Right cardiac atrium (tissue), 5 donors: ENCODE measurements at regions not wholly inside any gene's neighbourhood (a gene's known extent, or its start where the extent isn't known, plus 50 kb on each side); places are given as distances from the start of the nearest gene placed in this dataset.

Experiments used
- ATAC-seq, 2 donors: fragments of 200-7000 bp; cut with Tn5 transposase; one replicate each; pipeline versions ENCODE4 v1.8.0 to v1.9.1; 2020; ENCODE audit warnings: moderate library complexity in 2 of 2, mild to moderate bottlenecking in 1 of 2
- DNase-seq, 3 donors: peaks; one replicate each; pipeline ENCODE4 v3.0.0-alpha.2; 2020
- H3K27ac ChIP-seq: one replicate; pipeline ENCODE4 v1.5.1; 2013; ENCODE audit warnings: mild to moderate bottlenecking, low read length, control low read depth, moderate library complexity
- H3K27me3 ChIP-seq: one replicate; pipeline ENCODE4 v1.6.1; 2013; ENCODE audit not compliant: control insufficient read depth, insufficient read depth
- H3K4me1 ChIP-seq: one replicate; pipeline ENCODE4 v1.6.1; 2013; ENCODE audit warnings: low read length; ENCODE audit not compliant: control insufficient read depth, insufficient read depth
- H3K4me3 ChIP-seq: one replicate; pipeline ENCODE4 v1.5.1; 2013; ENCODE audit warnings: low read length, control low read depth
- H3K9me3 ChIP-seq: one replicate; pipeline ENCODE4 v1.6.1; 2013; ENCODE audit warnings: low read length; ENCODE audit not compliant: control insufficient read depth
- WGBS: extraction: QIAGEN DNeasy Blood & Tissue Kit; methylation state at CpG from one replicate; pipeline ENCODE4 v1.1.7; 2013; 5-methylcytosine and 5-hydroxymethylcytosine counted together
- intact Hi-C, 4 donors: fragments of 100-400 bp; cut with DNase I; formaldehyde crosslinking; loops; one replicate each; pipeline versions ENCODE4 v1.11.0 to v1.14.0; 2022 to 2023
- donor health status: healthy with polysubstance abuse.
- donor health status: DM: no; HTN: yes; CAD: no.
- donor health status: DM: no; HTN: no; CAD: no.
- donor health status: DM: no; HTN: yes; CAD: no; lungs with severe emphysema.
- donor health status: DM: yes; HTN: yes; CAD: no.

DNA sequence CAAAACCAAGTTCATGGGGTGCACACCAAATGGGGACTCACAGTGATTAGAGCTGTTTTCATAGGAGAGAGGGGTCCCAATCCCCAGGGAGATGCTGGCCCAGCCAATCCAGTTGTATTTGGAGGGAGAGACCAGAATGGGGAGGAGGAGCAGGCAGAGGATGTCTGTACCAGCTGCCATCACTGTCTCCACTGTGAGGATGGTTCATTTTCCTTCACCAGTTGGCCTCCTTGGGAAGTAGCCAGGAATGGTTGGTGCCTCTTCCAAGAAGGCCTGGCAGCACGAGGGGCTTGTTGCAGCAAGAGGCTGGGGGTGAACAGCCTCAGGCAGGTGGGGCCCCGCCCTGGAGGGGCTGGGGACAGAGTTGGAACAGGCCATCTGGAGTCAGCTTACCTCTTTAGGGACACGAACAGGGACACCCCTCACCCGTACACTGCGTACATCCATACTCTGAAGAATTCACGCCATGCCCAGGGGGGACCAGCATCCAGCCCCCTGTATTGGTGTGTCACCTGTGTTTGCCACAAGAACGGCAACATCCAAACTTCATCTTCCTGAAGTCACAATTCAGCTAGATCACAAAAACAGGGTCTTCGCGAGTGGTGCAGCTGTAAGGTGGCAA lies 161.7 kb upstream of the ZNF236 start:
- Histone ChIP-seq H3K4me1 (no peaks in the 10 kb centered on the region), H3K9me3 (no peaks in the 10 kb centered on the region), H3K4me3 (no peak overlapping the region), H3K27ac (no peak overlapping the region), H3K27me3 (no peaks in the 10 kb centered on the region)
- intact Hi-C loops, result no loop called here
- no peak for ATAC-seq
- no peak for DNase-seq
- WGBS, result 87% methylated on average over 9 of the region's 9 CpGs

DNA sequence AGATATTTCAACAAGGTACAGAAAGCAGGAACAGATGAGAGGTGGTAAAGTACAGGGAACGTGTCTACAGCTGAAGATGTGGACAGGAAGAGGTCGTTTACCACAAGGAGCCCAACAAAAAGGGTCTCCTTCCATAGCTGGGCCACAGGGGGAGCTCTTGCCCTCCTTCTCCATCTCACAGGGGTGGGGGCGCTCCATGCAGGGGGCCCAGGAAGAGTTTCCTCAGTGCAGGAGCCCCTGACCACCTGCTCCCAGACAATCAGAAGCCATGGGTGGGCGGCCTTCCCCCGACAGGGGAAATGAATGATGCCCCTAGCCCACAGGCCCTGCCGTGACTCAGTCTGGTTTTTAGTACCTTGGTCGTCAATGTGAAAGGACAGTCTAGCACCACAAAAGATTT lies 163.6 kb upstream of the ZNF516 start:
- no peaks in the 10 kb centered on the region for H3K9me3 ChIP-seq

DNA sequence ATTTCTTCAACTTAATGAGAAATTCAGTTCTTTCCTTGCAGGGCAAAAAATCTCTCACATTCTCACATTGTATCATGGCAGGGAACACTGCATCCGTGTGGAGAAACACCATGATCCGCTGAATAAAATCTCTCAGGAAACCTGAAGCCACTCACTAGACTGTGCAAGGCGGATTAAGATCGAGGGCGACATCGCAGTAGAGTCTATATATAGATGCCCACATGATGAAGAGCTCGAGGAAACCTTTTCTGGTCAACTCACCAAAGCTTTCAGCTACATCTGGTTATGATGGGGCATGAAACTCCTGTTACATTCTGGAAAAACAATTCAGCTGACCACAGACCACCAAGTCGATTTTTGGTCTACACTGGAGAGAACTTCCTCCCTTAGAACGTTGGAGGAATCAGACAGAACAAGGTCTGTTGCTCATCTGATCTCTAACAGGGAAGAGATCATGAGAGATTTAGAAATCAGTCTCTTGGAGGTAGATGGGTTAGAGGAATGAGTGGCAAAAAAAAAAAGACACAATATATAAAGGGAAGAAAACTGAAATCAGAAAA lies 162.9 kb upstream of the ZNF516 start:
- intact Hi-C loops, result no loop called here
- no peaks in the 10 kb centered on the region for H3K27me3 ChIP-seq

More for the DNA sequence above, 163.6 kb upstream of the ZNF516 start:
- H3K4me1 ChIP-seq, result no peaks in the 10 kb centered on the region
- intact Hi-C loops, result no loop called here
- no peak overlapping the region for H3K4me3 ChIP-seq
- no peak for ATAC-seq
- no peak overlapping the region for H3K27ac ChIP-seq
- 43% methylated on average over 7 of the region's 7 CpGs for WGBS
- no peaks in the 10 kb centered on the region for H3K27me3 ChIP-seq
- DNase-seq, result no peak

DNA sequence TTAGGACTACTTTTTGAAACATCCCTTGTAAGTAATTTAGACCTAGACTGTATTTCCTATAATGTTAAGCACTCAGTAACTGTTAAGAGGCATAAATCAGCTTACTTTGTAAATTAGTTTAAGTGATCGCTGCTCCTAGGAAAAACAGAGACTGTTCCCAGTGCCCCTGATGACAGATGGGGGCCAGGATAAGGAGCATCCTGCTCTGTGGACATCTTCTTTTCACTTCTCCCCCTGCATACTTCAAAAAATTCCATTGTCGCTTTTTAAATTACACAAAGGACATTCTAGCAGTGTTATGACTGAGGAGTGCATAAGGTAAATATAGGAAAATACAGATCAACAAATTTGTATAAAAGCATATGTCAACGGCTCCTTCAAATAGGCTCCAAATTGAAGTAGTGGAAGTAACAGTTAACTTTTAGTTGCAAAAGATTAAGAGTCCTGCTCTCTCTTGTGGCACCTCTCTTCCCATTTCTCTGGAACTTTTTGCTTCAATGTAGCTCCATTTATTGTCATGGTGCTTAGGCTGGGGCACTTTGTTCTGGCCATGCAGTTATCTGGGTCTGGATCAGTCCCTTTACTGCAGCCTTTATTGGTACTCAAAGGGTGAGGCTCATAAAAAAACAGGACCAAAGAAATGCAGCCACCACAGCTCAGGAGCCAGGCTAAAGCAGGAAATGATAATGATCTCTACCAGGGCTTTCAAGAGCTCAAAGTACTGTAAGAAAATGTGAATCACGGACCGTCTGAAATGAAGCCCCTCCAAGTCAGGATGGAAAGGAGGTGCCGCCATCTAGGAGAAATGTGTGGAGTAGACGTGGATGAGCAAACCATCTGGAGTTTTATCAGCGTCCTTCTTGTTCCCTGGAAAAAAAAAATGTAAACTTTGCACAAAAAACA lies 162.1 kb upstream of the ZNF516 start:
- Histone ChIP-seq H3K4me1 (no peaks in the 10 kb centered on the region), H3K9me3 (no peaks in the 10 kb centered on the region), H3K27me3 (no peaks in the 10 kb centered on the region), H3K4me3 (no peak overlapping the region), H3K27ac (no peak overlapping the region)
- ATAC-seq (no peak), DNase-seq (no peak)
- WGBS, result 34% methylated on average over 8 of the region's 8 CpGs
- intact Hi-C loops, result no loop called here

More for the DNA sequence above, 162.9 kb upstream of the ZNF516 start:
- no peaks in the 10 kb centered on the region for H3K9me3 ChIP-seq
- no peaks in the 10 kb centered on the region for H3K4me1 ChIP-seq
- H3K4me3 ChIP-seq, result no peak overlapping the region
- DNase-seq (no peak), ATAC-seq (no peak)
- 61% methylated on average over 9 of the region's 9 CpGs for WGBS
- H3K27ac ChIP-seq, result no peak overlapping the region

DNA sequence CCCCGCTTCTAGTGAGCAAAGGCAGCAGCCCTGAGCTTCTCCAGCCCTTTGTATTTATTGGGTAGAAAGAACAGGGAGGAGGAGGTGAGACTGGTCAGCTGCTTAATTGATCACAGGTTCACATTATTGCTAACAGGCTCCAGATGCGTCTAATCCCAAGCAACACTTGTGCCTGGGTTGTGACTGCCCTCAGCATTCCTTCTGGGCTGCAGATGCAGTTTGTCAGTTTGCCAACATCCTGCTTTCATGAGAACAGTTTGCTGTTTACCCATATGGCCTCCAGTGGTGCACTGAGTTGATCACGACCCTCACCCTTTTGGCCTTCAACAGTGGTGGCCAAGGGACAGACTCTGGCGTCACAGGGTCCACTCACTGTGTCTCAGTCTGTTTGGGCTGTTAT lies 159.5 kb upstream of the ZNF516 start:
- no peak for DNase-seq
- H3K9me3 ChIP-seq, result no peaks in the 10 kb centered on the region
- no peaks in the 10 kb centered on the region for H3K4me1 ChIP-seq
- no peak for ATAC-seq
- WGBS, result 59% methylated on average over 4 of the region's 4 CpGs
- no peak overlapping the region for H3K27ac ChIP-seq
- H3K27me3 ChIP-seq, result no peaks in the 10 kb centered on the region
- intact Hi-C loops, result no loop called here
- no peak overlapping the region for H3K4me3 ChIP-seq

DNA sequence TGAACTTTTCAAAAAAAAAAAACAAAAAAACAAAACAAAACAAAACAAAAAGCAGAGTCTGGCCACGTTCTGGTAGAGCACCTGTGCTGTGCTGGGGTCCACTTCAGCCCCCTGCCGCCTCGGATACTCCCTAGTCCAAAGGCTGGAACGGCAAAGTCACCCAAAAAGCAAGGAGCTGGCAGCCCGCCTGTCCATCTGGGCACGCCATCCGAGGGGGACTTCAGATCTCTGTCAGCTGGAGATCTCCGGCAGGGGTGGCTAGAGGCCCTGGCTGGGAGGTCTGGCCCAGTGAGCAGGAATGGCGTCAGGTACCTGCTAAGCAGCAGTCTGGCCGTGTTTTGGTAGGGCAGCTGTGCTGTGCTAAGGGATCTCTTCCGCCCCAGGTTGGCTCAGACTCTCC lies 152.3 kb upstream of the ZNF516 start:
- DNase-seq (no peak), ATAC-seq (no peak)
- Histone ChIP-seq H3K9me3 (no peaks in the 10 kb centered on the region), H3K4me3 (no peak overlapping the region), H3K4me1 (no peaks in the 10 kb centered on the region), H3K27ac (no peak overlapping the region), H3K27me3 (no peaks in the 10 kb centered on the region)
- 77% methylated on average over 11 of the region's 11 CpGs for WGBS
- intact Hi-C loops, result no loop called here

DNA sequence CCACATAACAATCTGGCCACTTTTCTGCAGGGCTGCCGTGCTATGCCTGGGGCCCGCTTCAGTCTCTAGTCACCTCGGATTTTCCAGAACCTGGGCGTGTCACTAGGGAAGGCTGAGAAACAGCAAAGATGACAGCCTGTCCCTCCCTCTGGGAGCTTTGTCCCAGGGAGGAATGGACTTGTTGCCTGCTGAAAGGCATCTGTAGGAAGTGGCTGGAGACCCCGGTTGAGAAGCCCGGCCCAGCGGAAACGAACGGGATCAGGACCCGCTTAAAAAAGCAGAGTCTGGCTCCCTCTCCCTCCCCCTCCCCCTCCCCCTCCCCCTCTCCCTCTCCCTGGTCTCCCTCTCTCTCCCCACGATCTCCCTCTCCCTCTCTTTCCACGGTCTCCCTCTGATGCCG lies 149.5 kb upstream of the ZNF516 start:
- intact Hi-C loops, result no loop called here
- H3K4me1 ChIP-seq, result no peaks in the 10 kb centered on the region
- WGBS, result 93% methylated on average over 13 of the region's 13 CpGs
- DNase-seq (no peak), ATAC-seq (no peak)
- no peak overlapping the region for H3K27ac ChIP-seq
- H3K9me3 ChIP-seq, result no peaks in the 10 kb centered on the region
- H3K27me3 ChIP-seq, result no peaks in the 10 kb centered on the region
- H3K4me3 ChIP-seq, result no peak overlapping the region

DNA sequence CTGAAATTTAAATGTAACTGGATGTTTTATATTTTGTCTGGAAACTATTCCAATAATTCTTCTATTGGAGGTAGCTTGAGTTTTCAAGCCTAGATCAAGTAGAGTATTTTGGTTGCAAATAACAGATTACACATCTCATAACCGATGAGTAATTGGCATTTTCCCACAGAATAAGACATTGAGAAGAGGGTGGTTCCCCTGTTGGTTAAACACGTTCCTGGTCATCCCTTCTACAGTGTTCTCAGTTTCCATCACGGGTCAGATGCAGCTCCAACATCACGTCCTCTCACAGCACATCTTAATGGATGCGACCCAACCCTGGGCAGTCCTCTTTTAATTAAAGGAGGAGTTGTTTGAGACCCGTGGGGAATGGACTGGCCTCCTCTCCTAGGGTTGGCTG lies 149.0 kb upstream of the ZNF516 start:
- Histone ChIP-seq H3K27ac (no peak overlapping the region), H3K9me3 (no peaks in the 10 kb centered on the region), H3K4me1 (no peaks in the 10 kb centered on the region), H3K4me3 (no peak overlapping the region), H3K27me3 (no peaks in the 10 kb centered on the region)
- WGBS, result 79% methylated on average over 6 of the region's 6 CpGs
- DNase-seq, result no peak
- ATAC-seq, result no peak
- intact Hi-C loops, result no loop called here

DNA sequence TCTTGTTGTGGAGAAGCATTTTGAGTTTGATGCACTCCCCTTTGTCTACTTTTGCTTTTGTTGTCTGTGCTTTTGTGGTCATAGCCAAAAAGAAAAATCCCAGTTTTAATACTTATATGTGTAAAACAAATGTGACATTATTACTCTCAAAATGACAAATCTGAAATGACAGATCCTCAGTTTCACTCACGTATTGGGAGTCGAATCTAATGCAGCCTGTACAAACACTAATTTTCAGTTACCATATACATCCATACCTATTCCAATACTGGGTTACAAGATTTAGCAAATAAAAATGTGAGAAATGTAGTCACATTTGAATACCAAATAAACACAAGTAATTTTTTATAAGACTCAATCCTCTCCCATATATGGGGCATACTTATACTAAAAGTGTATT lies 148.2 kb upstream of the ZNF516 start:
- Histone ChIP-seq H3K9me3 (no peaks in the 10 kb centered on the region), H3K27ac (no peak overlapping the region), H3K4me3 (no peak overlapping the region), H3K27me3 (no peaks in the 10 kb centered on the region), H3K4me1 (no peaks in the 10 kb centered on the region)
- intact Hi-C loops, result no loop called here
- ATAC-seq (no peak), DNase-seq (no peak)
- 88% methylated on average over 2 of the region's 2 CpGs for WGBS

DNA sequence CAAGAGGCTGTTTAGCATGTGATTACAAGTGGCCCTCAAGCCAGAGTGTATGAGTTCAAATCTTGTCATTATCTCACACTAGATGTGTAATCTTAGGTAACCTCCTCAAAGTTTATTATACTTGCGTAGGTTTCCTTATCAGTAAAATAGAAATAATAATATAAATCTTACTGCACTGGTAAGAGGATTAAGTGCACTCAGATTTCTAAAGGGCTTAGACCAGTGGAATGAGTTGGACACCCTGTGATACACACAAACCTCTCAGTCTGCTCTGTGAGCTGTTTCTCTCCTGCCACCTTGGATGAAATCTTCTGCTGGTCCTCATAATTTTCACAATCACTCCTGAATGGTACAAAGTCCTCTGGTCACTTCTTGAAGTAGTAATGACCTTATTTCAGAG lies 145.4 kb upstream of the ZNF516 start:
- intact Hi-C loops, result no loop called here
- no peaks in the 10 kb centered on the region for H3K9me3 ChIP-seq
- ATAC-seq (no peak), DNase-seq (no peak)
- 66% methylated on average over 1 of the region's 1 CpG for WGBS
- H3K27ac ChIP-seq, result no peak overlapping the region
- no peaks in the 10 kb centered on the region for H3K4me1 ChIP-seq
- H3K27me3 ChIP-seq, result no peaks in the 10 kb centered on the region
- no peak overlapping the region for H3K4me3 ChIP-seq

DNA sequence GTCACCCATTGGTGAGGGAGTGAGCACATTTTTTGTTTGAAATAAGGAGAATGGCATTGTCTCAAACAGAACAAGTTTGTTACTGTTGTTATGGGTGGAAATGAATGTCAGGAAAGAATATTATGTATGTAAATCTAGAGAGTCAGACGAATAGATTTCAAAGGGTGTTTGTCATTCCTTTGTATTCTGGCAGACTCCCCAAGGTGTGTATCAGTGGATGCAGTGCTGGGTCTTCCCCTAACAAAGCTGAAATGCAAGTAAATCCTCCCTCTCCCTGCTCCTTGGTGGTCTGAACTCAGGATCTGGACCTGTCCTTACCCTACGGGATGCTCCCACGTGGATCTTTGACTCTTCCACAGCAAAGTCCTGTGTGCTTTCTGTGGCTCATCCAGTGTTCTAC lies 139.5 kb upstream of the ZNF516 start:
- Histone ChIP-seq H3K27me3 (no peaks in the 10 kb centered on the region), H3K9me3 (no peaks in the 10 kb centered on the region), H3K4me3 (no peak overlapping the region), H3K4me1 (no peaks in the 10 kb centered on the region), H3K27ac (no peak overlapping the region)
- ATAC-seq (no peak), DNase-seq (no peak)
- WGBS, result 31% methylated on average over 3 of the region's 3 CpGs
- intact Hi-C loops, result no loop called here
